ENCODE measurements at regions not wholly inside any gene's neighbourhood (a gene's known extent, or its start where the extent isn't known, plus 50 kb on each side); places are given as distances from the start of the nearest gene placed in this dataset.
"Not testable (repeated sequence)": the region's sequence is repeated elsewhere in the genome, so short reads cannot be mapped to it uniquely, and the experiment has no call there.

GRCh38 chr17:37859451-37859850, 64.8 kb upstream of the TBC1D3K start:
- DNase-seq (ENCODE audit: low spot score) = no peak

GRCh38 chr17:37858391-37858790, 65.8 kb upstream of the TBC1D3K start:
- intact Hi-C loops (cut with DNase I); DNase-seq (ENCODE audit: low spot score): not testable (repeated sequence)

More at GRCh38 chr17:37859451-37859850, 64.8 kb upstream of the TBC1D3K start:
- intact Hi-C loops (cut with DNase I) = no loop called here

GRCh38 chr17:37856245-37856644, 68.0 kb upstream of the TBC1D3K start:
- no peak for DNase-seq (ENCODE audit: low spot score)
- intact Hi-C loops (cut with DNase I) = no loop called here

GRCh38 chr17:37849617-37849972, 74.6 kb upstream of the TBC1D3K start:
- intact Hi-C loops (cut with DNase I) = no loop called here
- no peak for DNase-seq (ENCODE audit: low spot score)

GRCh38 chr17:37848690-37849616, 75.3 kb upstream of the TBC1D3K start:
- no peak for DNase-seq (ENCODE audit: low spot score)
- intact Hi-C loops (cut with DNase I) = no loop called here

- DNase-seq (ENCODE audit: low spot score) = no peak
- intact Hi-C loops (cut with DNase I) = no loop called here
Observed at GRCh38 chr17:37847811-37848331, 76.3 kb upstream of the TBC1D3K start.

- intact Hi-C loops (cut with DNase I) = no loop called here
Observed at GRCh38 chr17:37847102-37847501, 77.1 kb upstream of the TBC1D3K start.

GRCh38 chr17:37844977-37845293, 79.3 kb upstream of the TBC1D3K start:
- DNase-seq (ENCODE audit: low spot score) = no peak
- intact Hi-C loops (cut with DNase I) = no loop called here

More at GRCh38 chr17:37847102-37847501, 77.1 kb upstream of the TBC1D3K start:
- DNase-seq (ENCODE audit: low spot score) = no peak

GRCh38 chr17:37844158-37844976, 79.8 kb upstream of the TBC1D3K start:
- intact Hi-C loops (cut with DNase I) = no loop called here
- DNase-seq (ENCODE audit: low spot score) = no peak

- intact Hi-C loops (cut with DNase I) = no loop called here
- no peak for DNase-seq (ENCODE audit: low spot score)
Observed at GRCh38 chr17:37842401-37842800, 81.8 kb upstream of the TBC1D3K start.

GRCh38 chr17:37841232-37841631, 83.0 kb upstream of the TBC1D3K start:
- intact Hi-C loops (cut with DNase I) = no loop called here
- DNase-seq (ENCODE audit: low spot score) = no peak

GRCh38 chr17:37840576-37840975, 83.6 kb upstream of the TBC1D3K start:
- DNase-seq (ENCODE audit: low spot score) = no peak
- intact Hi-C loops (cut with DNase I) = no loop called here

- DNase-seq (ENCODE audit: low spot score) = no peak
- intact Hi-C loops (cut with DNase I) = no loop called here
Observed at GRCh38 chr17:37839196-37839978, 84.8 kb upstream of the TBC1D3K start.

- intact Hi-C loops (cut with DNase I) = no loop called here
- no peak for DNase-seq (ENCODE audit: low spot score)
Observed at GRCh38 chr17:37838276-37838675, 85.9 kb upstream of the TBC1D3K start.

GRCh38 chr17:37836593-37836992, 87.6 kb upstream of the TBC1D3K start:
- DNase-seq (ENCODE audit: low spot score) = no peak
- intact Hi-C loops (cut with DNase I) = no loop called here

GRCh38 chr17:37834168-37834567, 89.3 kb upstream of the HNF1B start:
- DNase-seq (ENCODE audit: low spot score) = no peak
- intact Hi-C loops (cut with DNase I) = no loop called here

- intact Hi-C loops (cut with DNase I) = no loop called here
- no peak for DNase-seq (ENCODE audit: low spot score)
Observed at GRCh38 chr17:37833237-37833859, 88.5 kb upstream of the HNF1B start.

- intact Hi-C loops (cut with DNase I) = no loop called here
- DNase-seq (ENCODE audit: low spot score) = no peak
Observed at GRCh38 chr17:37831986-37832385, 87.1 kb upstream of the HNF1B start.

- intact Hi-C loops (cut with DNase I) = no loop called here
- DNase-seq (ENCODE audit: low spot score) = no peak
Observed at GRCh38 chr17:37831492-37831891, 86.6 kb upstream of the HNF1B start.
